ENCODE measurements at regions not wholly inside any gene's neighbourhood (a gene's known extent, or its start where the extent isn't known, plus 50 kb on each side); places are given as distances from the start of the nearest gene placed in this dataset.

DNA sequence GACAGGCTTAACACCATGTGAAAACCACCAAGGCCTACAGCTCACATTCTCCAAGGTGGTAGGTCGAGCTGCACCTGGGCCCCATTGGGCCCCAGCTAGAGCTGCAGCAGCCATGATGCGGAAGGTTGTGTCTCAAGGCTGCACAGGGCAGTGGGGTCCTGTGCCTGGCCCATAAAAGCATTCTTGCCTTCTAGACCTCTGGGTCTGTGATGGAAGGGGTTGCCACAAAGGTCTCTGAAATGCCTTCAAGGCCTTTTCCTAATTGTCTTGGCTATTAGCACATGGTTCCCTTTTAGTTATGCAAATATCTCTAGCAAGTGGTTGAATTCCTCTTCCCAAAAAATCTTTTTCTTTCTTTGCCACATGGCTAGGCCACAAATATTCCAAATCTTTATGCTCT, 52.5 kb upstream of the C11orf58 start:
- no peak for DNase-seq (ENCODE audit: low spot score)

DNA sequence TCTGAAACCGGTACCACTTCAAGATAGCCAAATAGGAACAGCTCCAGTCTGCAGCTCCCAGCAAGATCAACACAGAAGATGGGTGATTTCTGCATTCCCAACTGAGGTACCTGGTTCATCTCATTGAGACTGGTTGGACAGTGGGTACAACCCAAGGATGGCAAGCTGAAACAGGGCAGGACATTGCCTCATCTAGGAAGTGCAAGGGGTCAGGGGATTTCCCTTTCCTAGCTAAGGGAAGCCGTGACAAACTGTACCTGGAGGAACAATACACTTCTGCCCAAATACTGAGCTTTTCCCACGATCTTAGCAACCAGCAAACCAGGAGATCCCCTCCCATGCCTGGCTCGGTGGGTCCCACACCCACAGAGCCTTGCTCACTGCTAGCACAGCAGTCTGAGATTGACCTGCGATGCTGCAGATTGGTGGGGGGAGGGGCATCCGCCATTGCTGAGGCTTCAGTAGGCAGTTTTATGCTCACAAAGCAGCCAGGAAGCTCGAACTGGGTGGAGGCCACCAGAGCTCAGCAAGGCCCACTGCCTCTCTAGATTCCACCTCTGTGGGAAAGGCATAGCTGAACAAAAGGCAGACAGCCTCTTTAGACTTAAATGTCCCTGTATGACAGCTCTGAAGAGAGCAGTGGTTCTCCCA, 59.9 kb upstream of the C11orf58 start:
- no peak for DNase-seq (ENCODE audit: low spot score)

DNA sequence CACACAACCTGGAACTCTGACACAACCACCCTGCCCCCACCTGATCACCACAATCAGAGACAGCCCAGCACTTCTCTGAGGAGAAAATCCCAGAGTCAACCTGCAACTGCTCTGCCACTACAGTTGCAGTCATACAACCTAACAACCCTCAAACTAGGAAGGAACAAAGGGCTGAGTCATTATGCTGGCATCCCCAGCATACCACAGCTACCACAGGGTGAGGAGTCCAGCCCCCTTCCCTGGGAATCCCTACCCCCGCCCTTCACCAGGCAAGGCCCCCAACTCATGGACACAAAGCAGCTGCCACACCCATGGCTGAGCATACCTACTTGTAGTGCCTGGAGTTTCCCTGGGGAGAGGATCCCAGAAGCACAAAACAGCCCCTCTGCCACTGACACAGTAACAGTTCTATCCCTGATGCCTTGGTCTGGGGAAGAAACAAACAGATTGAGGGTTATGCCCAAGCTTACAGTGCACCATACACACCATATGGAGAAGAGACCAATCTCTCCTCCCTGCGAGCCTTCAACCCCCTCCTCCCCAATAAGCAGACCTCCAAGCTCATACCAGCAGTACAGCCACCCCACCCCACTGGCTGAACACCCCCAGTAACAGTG, 68.5 kb upstream of the C11orf58 start:
- peak; percentile 28 for DNase-seq (ENCODE audit: low spot score)

DNA sequence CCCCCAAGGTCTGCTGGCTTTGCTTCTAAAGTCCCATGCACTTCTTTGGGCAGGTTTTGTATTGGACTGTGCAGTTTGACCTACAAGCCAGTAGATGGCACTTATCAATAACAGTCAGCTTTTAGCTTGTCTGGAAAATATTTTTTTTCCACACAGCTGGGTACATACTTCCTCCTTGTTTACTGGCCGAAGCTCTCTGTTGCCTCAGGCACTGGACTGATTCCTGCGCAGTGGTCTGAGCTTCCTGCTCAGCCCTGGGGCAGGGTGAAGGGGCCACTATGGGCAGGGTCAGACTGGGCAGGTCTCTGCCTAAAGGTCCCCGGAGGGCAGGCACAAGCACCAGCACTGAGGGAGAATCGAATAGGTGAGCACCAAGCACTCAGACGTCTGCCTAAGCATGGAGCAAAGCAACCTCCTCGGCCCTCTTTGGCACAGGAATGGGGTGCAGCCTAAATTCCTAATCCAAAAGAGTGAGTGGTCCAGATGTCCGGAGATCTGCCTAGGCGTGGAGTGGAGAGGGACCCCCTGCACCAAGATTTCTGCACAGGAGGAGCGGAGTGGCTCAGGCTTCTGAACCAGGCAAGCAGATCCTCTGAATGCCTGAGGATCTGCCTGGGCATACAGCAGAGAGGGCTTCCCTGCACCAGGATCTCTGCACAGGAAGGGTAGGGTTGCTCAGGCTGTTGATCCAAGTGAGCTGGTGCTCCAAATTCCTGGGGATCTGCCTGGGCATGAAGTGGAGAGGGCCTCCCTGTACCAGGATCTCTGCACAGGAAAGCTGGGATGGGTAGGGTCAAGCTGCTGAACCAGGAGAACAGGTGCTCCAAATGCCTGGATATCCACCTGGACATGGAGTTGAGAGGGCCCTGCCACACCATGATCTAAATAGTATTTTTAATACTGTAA, 105.9 kb upstream of the C11orf58 start:
- peak; percentile 57 for DNase-seq (ENCODE audit: low spot score)

DNA sequence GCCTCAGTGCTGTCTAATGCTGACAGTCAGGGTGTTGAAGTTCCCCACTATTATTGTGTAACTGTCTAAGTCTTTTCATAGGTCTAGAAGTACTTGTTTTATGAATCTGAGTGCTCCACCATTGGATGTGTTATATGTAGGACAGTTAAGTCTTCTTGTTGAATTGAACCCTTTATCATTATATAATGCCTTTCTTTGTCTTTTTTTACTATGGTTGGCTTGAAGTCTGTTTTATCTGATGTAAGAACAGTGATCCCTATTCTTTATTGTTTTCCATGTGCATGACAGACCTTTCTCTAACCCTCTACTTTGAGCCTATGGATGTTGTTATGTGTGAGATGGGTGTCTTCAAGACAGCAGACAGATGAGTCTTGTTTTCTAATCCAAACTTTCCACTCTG, 107.8 kb upstream of the C11orf58 start:
- no peak for DNase-seq (ENCODE audit: low spot score)

DNA sequence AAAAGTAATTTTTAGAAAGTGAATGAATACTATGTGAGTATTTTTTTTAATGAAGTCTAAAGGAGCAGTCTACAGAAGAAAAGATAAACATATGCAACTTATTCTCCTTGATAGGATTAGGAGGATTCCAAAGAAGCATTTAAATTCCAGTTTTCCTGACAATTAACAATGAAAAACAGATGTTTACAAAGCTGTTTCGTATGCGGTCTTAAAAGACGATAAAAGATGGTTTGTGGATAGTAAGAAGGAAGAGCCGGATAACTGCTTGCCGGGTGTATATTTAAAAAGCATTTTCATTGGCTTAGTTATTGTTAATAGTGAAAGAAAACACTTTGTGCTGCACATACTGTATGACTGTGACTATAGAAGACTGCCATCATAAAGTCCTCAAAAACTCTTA, 120.0 kb upstream of the C11orf58 start:
- no peak for DNase-seq (ENCODE audit: low spot score)

DNA sequence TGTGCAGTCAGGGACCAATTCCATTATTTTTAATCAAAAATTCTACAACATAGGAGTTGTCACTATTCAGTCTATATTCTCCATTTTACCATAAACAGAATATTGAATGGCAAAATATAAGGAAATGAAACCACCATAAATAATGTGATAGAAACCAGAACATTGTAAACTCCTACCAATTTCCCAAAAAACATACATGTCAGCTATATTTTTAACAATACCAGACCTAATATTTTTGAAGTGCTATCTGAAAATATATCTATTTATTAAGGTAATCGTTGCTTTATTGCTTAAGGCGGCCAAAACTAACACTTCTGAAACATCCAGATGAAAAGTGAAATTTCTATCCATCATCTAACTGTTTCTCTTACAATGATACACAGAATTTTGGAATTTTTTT, 123.0 kb upstream of the C11orf58 start:
- DNase-seq (ENCODE audit: low spot score) = no peak

DNA sequence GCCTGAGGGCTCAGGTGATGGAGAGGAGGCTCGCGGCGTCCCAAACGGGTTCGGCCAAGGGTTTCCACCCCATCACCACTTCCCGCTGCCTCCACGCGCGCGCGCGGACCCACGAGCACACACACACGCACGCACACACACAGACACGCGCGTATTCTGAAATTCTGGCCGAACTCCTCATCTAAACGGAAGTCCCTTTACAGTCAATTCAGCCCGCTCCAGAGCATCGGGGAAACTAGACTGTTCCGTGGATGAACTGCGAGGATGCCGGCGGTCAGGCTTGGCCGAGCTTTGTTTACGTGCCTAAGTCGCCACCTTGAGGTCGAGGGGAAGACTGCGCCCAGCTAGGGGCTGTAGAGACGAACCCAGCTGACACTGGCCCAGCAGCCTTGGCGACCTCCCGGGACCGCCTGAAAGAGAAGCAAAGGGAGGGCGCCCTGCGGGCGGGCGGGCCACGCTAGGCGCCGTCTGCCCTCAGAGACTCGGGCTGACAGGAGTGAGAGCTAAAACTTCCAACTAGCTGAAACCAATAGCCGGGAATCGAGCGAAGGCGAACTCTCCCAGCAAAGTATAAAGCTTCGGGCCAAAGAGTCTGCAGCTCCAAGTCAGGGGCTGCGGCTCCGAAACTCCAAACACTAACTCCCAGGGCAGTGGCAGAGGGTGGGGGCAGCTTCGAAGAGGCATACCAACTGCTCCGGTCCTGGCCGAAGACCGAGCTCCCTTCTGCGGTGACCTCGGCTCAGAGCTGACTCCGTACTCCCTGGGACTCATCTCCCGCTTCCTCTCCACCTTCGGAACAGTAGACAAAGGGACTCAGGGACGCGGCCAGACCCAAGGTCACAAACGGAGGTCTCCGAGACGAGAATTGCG, 124.7 kb upstream of the C11orf58 start:
- peak; percentile 92 for DNase-seq (ENCODE audit: low spot score)

DNA sequence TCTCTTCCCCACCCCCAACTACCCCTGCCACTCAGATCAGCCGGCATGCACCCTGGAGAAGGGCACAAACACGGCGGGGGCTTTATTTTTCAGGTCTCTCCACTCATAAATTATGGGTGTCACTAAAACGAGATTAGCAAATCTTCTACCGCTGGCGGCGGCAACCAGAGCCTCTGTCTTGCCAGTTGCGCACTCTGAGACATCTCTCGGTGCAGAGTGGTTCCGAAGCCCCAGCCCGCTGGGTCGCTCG, 125.3 kb upstream of the C11orf58 start:
- DNase-seq (ENCODE audit: low spot score) = no peak

DNA sequence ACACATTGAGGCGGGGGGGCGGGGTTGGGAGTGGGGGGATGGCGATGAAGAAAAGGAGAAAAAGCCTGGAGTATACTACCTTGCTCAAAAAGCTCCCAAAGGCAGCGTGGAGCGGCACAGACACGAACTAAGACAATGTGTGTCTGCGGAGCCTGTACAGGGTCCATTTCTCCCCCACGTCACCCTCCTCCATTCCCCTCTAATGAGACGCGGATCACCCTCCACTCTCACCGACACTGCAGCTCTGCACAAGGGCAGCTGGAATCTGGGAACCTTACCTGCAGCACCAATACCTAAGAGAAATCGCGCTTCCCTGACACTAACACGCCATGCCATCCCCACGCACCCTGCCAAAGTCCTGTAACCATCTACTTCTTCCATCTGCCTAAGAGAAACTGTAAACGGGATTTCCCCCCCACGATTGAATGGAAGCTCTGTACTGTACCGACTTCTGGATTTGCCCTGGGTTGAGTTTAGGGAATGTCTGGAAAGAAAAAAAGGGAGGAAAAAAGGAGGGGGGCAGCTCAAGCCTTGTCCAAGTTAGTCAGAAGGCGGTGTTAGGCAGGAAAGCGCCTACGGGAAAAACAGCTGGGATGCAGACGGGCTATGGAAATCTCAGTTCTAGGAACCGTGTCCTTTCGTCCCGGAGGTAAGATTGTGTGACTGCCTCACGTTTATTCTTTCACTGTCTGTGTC, 125.7 kb upstream of the C11orf58 start:
- DNase-seq (ENCODE audit: low spot score) = peak; percentile 19

DNA sequence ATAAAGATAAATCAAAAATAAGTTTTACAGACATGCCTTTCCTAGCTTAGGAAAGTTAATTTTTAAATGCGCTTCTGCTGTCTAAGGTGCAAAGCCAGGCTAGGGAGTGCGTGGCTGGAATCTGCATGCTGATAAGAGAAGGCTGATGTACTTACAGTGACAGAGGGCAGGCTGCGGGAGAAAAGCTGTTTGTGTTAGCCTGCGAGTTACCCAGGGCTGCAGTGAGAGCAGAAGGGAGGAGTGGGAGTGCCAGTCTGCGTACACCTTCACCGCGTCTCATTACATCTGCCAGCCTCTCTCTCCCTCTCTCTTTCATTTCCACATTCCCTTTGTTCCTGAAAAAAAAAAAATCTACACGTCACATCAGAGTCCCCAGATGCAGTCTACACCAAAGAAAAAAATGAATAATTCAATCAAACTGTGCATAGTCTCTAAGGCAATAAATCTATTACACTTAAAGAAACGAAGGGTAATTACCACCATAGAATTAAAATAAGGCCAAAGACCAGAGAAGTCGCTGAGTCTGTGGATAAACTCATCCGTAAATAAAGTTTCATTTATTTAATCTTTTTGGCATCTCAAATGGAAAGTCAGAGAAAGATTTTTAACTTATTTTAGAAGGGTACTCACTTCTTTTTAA, 126.4 kb upstream of the C11orf58 start:
- no peak for DNase-seq (ENCODE audit: low spot score)

DNA sequence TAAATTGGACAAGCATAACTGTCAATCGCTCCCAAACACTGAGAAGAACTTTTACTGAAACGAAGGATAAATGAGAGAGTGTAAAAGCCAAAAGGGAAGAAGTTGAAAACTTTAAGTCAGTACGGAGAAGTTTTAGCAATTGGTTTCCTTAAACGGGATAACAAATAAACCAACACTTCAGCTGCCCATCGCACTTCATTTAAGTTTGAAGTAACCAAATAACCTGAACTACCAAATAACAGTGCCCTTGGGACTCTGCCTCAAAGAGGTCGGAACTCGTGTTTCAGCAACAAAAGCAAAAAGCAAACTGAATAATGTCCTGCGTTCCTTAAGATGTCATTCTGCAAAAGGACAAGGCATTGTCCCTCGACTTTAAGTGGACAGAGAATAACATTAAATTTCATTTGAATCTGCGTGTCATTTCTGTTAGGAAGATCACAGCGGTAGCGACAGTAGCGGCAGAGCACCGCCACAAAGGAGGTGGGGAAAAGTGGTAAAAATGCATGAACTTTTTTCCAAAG, 127.0 kb upstream of the C11orf58 start:
- no peak for DNase-seq (ENCODE audit: low spot score)

DNA sequence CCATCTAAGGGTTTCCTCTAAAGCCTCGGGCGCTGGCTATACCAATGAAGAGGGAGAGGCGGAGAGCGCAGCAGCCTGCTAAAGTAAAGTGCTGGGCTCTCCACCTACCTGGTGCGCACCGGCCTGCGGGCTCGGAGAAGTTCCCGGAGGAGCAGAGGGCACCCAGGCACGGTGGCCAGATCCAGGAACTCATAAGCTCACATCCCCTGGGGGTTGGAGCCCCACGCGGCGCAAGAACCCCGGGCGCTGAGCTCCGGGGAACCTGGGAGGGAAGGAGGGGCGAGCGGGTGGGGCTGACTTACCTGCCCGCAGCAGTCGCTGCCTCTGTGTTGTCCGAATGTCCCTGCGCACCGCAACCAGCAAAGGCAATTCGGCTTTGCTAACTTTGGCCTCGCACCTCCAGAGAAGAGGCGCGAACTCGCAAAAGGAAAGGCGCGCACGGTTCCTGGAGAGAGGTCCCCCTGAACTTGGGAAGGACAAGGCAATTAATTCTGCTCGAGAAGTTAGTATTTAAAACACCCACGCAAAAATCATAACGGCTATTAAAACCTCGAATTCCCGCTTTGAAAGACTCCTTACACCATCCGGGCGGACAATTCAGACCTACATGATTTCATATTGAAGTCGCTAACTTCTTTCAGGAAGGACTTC, 127.6 kb upstream of the C11orf58 start:
- no peak for DNase-seq (ENCODE audit: low spot score)

DNA sequence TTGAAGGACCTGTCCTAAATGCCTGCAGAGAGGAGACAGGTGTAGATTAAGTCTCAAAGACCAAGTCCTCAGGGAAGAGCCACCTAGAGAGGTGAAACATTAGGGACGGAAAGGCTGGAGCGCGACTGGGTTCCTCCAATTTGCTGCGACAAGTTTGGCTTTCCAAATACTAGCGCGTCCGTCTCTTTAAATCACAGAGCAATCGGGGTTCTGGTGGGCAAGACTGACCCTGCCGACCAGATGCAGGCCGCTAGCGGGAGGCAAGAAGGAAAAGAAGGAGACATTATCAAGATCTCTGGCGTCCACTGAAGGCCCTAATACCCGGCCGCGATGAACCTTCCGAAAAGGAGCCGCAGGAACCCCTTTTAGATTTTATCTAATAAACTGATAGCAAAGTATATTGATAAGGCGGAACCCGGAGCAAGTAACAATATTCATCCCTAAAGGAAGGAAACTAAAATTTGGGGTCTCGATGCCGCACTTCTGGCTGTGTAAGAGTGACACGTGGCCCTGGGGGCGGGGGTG, 128.2 kb upstream of the C11orf58 start:
- no peak for DNase-seq (ENCODE audit: low spot score)

DNA sequence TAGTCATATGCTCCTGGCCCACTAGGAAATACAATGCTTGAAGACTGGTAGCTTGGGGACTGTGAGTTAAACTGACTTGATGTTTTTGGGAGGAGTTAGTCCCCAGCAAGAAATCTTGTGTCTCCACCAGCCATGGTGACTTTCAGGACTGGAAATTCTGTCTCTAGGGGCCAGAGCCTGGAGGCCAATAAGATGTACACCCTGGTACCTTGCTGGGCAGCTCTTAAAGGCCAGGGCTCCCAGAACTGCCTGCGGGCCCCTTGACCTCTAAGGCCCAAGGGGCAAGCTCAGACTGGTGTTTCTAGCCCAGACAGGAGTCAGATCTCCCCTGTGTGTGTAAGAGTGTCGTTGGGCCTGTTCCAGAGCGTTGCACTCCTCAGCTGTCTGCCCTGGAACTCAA, 128.7 kb upstream of the C11orf58 start:
- no peak for DNase-seq (ENCODE audit: low spot score)

DNA sequence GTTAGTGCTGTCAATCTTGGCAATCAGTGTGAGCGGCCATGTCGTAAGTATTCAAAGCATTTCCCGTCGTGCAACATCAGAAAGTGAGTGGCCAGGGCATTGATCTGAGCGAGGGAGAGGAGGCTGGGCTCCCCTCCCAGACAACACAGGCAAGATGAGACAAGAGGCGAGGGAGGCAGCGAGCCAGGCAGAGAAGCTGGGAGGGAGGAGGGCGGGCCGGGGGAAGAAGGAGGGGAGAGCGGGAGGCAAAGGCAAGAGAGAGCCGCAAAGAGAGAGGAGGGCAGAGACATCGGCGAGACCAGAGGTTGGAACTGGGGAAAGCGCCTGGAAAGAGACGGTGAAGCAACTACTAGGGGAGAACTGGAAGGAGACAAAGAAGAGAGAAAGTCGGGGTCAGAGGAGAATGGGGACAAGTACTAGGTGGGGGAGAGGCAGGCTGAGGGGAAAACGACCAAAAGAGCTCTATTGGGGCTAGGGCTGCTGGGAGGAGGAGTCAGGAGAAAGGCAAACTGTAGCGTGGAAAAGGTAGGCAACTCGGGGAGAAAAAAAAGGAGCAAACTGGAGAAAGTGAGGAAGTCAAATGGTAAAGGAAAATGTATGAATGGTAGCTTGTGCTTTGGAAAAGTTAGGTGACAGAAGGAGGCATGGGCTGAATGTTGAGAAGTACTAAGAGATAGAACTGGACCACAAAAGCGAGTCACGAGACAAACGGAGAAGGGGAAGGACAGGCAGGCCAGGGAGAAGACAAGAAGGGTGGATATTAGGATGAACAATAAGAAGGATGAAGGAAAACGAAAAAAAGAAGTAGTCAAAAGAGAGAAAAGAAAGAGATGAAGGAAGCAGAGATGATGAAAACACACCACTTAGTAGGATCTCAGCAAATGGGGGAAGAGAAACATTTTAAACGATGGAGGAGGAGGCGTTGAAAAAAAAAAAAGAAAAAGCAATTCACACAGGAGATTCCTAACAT, 130.5 kb upstream of the C11orf58 start:
- DNase-seq (ENCODE audit: low spot score) = no peak

DNA sequence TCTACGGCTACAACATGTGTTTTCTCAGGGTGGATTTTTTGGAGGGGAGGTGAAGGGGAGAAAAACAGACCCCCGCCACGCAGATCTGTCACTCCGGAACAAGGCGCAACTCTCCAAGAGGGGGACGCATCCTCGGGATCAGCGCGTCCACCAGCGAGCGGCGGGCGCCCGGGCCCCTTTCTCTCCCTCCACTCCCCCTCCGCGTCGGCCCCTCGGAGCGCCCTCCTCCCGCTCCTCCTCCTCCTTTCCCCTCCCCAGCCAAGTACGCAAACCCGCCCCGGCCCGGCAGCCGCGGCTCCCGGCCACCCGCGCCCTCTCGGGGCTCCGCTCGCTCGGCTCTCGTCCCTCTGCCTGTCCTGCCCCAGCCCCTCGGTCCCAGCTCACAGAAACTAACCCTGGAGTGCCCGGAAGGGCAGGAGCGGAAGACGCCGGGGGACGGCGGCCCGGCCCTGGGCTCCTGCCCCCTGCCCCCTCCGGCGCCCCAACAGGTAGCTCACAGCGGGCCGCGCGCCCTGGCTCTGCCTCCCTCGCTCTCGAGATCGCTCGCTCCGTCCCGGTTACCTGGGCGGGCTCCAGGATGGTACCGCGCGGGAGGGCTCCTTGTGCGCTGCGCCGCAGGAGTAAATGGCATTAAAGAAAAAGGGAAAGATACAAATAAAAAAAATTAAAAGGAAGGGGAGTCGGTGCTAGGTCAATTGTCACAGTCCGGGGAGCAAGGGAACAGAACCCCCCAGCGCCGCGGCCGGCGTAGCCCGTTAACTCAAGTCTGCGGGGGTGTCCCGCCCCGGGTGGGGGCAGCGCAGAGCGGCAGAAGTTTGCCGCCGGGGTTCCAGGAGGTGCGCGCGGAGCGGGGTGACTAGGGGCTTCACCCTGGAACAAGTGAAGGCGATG, 131.4 kb upstream of the C11orf58 start:
- no peak for DNase-seq (ENCODE audit: low spot score)

Data from HT-29 (cell line).